ENCODE measurements at regions not wholly inside any gene's neighbourhood (a gene's known extent, or its start where the extent isn't known, plus 50 kb on each side); places are given as distances from the start of the nearest gene placed in this dataset.

- Histone ChIP-seq H3K4me3 (no peak overlapping the region), H3K4me1 (no peaks in the 10 kb centered on the region), H3K27ac (replicated peaks) (no peak overlapping the region), H3K36me3 (no peaks in the 10 kb centered on the region), H3K9me3 (replicated peaks) (no peaks in the 10 kb centered on the region), H3K27me3 (ENCODE audit: low read depth) (peaks cover 6% of the 10 kb centered on the region)
- intact Hi-C loops (cut with micrococcal nuclease), result no loop called here
- no peak for DNase-seq
- TF ChIP-seq, protein P1, sequence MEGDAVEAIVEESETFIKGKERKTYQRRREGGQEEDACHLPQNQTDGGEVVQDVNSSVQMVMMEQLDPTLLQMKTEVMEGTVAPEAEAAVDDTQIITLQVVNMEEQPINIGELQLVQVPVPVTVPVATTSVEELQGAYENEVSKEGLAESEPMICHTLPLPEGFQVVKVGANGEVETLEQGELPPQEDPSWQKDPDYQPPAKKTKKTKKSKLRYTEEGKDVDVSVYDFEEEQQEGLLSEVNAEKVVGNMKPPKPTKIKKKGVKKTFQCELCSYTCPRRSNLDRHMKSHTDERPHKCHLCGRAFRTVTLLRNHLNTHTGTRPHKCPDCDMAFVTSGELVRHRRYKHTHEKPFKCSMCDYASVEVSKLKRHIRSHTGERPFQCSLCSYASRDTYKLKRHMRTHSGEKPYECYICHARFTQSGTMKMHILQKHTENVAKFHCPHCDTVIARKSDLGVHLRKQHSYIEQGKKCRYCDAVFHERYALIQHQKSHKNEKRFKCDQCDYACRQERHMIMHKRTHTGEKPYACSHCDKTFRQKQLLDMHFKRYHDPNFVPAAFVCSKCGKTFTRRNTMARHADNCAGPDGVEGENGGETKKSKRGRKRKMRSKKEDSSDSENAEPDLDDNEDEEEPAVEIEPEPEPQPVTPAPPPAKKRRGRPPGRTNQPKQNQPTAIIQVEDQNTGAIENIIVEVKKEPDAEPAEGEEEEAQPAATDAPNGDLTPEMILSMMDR (IDR thresholded peaks at IDR 0.05; ENCODE audit: borderline replicate concordance), result no peak
These were observed 153.4 kb downstream of the SALL1 start for GRCh38 chr16:50997679-50998078.

- H3K4me3 ChIP-seq, result no peak overlapping the region
- H3K27ac ChIP-seq (replicated peaks), result no peak overlapping the region
- no peaks in the 10 kb centered on the region for H3K9me3 ChIP-seq (replicated peaks)
- intact Hi-C loops (cut with micrococcal nuclease), result no loop called here
- TF ChIP-seq, protein P1 (IDR thresholded peaks at IDR 0.05; ENCODE audit: borderline replicate concordance), result no peak
- no peaks in the 10 kb centered on the region for H3K36me3 ChIP-seq
- no peak for DNase-seq
- H3K27me3 ChIP-seq (ENCODE audit: low read depth), result peaks cover 5% of the 10 kb centered on the region
- H3K4me1 ChIP-seq, result no peaks in the 10 kb centered on the region
These were observed 154.3 kb downstream of the SALL1 start for GRCh38 chr16:50996830-50997186.

- no peak overlapping the region for H3K4me3 ChIP-seq
- H3K4me1 ChIP-seq, result no peaks in the 10 kb centered on the region
- no peaks in the 10 kb centered on the region for H3K36me3 ChIP-seq
- no peak overlapping the region for H3K27ac ChIP-seq (replicated peaks)
- intact Hi-C loops (cut with micrococcal nuclease), result no loop called here
- H3K9me3 ChIP-seq (replicated peaks), result no peaks in the 10 kb centered on the region
- no peak for DNase-seq
- peaks cover 5% of the 10 kb centered on the region for H3K27me3 ChIP-seq (ENCODE audit: low read depth)
- TF ChIP-seq, protein P1 (IDR thresholded peaks at IDR 0.05; ENCODE audit: borderline replicate concordance), result no peak
These were observed 154.8 kb downstream of the SALL1 start for GRCh38 chr16:50996166-50996829.

DNA sequence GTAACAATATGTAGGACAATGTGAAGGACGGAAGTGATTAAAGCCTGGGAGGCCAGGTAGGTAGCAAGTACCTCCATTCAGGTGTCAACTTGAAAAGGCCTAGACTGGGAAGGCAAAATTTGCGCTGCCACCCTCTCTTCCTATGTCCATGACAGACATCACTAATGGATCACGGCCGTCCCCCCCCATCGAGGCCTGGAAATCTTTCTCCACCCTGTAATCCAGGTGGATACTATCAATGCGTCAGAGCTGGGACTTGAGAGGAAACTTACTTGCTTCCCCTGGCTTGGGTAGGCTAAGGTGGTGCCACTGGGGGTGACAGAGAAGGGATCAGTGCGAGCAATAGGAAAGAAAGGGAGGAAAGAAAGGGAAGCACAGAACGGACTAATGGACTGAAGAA lies 156.1 kb downstream of the SALL1 start:
- Histone ChIP-seq H3K36me3 (no peaks in the 10 kb centered on the region), H3K9me3 (replicated peaks) (no peaks in the 10 kb centered on the region), H3K4me3 (no peak overlapping the region), H3K4me1 (no peaks in the 10 kb centered on the region), H3K27ac (replicated peaks) (no peak overlapping the region), H3K27me3 (ENCODE audit: low read depth) (no peaks in the 10 kb centered on the region)
- intact Hi-C loops (cut with micrococcal nuclease), result no loop called here
- no peak for DNase-seq
- TF ChIP-seq, protein P1 (IDR thresholded peaks at IDR 0.05; ENCODE audit: borderline replicate concordance), result no peak

DNA sequence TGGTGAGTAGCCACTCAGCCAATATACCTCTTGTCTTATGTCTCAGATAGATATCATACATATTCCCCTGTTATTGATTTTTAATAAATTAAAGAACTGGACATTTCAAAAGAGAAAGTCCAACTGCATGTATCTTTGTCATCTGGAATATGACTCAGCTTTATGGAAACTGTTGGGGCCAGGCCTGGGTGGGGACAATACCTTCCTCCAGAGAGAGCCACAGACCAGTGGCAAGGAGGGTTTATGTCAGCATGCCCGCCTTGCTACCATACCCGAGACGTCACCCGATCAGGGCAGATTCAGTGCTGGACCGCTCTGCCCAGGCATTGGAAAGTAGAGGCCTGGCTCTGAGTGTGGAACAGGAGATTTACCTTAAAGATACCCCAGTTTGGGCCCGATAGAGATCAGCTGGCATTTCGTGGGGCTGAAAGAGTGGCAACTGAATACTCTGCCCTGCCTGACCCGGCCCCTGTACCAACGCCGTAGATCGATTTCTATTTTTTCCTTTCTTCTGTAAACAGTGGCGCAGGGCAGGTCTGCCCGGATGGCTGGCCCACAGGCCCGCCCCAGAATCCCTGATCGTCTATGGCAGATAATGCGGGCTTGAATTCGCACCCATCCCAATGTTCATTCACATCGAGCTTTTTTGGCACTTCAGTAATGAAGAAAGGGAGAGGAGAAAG lies 158.6 kb downstream of the SALL1 start:
- DNase-seq, result no peak
- intact Hi-C loops (cut with micrococcal nuclease), result no loop called here
- H3K36me3 ChIP-seq, result no peaks in the 10 kb centered on the region
- H3K9me3 ChIP-seq (replicated peaks), result no peaks in the 10 kb centered on the region
- no peak overlapping the region for H3K4me3 ChIP-seq
- H3K27me3 ChIP-seq (ENCODE audit: low read depth), result no peaks in the 10 kb centered on the region
- TF ChIP-seq, protein P1 (IDR thresholded peaks at IDR 0.05; ENCODE audit: borderline replicate concordance), result no peak
- no peak overlapping the region for H3K27ac ChIP-seq (replicated peaks)
- no peaks in the 10 kb centered on the region for H3K4me1 ChIP-seq

Measured in left ventricle myocardium inferior (tissue), 1 donor.